Coronary artery (tissue), 2 donors: ENCODE measurements at regions not wholly inside any gene's neighbourhood (a gene's known extent, or its start where the extent isn't known, plus 50 kb on each side); places are given as distances from the start of the nearest gene placed in this dataset.

Experiments
- DNase-seq: peaks from one replicate; pipeline ENCODE4 v3.0.0-alpha.2; 2017; ENCODE audit warnings: low spot score
- H3K27ac ChIP-seq, 2 donors: fragments of 200-600 bp; sonication (generic); one replicate each; pipeline ENCODE4 v1.5.1; 2016 to 2019
- H3K4me3 ChIP-seq: fragments of 200-600 bp; sonication (generic); 2 replicates; pipeline ENCODE4 v1.5.1; 2016; ENCODE audit warnings: mild to moderate bottlenecking, moderate library complexity
- TF ChIP-seq, protein P1 (sequence below): fragments of 200-600 bp; sonication (generic); IDR thresholded peaks from one replicate; pipeline ENCODE4 v1.5.1; 2019; ENCODE audit warnings: antibody characterized with exemption

DNA sequence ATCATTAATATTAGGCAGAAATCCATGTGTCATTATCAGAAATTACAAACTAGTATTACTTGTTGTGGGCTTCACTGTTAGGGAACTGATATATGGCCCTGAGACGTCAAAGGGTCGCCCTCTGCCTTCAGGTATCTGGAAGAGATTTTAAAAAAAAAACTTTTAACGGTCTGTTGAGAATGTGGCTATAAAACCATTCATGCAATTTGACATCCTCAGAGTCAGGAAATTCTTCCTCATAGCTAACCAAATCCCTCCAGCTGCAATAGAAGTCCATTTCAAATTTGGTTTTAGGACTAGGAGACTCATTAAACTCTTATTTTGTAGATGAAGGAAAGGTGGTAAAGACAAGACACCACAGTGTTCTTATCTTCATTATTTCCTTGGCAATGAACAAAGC is 194.2 kb upstream of the NOCT start:
- DNase-seq: no peak
- TF ChIP-seq, protein P1, sequence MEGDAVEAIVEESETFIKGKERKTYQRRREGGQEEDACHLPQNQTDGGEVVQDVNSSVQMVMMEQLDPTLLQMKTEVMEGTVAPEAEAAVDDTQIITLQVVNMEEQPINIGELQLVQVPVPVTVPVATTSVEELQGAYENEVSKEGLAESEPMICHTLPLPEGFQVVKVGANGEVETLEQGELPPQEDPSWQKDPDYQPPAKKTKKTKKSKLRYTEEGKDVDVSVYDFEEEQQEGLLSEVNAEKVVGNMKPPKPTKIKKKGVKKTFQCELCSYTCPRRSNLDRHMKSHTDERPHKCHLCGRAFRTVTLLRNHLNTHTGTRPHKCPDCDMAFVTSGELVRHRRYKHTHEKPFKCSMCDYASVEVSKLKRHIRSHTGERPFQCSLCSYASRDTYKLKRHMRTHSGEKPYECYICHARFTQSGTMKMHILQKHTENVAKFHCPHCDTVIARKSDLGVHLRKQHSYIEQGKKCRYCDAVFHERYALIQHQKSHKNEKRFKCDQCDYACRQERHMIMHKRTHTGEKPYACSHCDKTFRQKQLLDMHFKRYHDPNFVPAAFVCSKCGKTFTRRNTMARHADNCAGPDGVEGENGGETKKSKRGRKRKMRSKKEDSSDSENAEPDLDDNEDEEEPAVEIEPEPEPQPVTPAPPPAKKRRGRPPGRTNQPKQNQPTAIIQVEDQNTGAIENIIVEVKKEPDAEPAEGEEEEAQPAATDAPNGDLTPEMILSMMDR: no peak
- Histone ChIP-seq H3K27ac (no peak overlapping the region), H3K4me3 (no peak overlapping the region)

DNA sequence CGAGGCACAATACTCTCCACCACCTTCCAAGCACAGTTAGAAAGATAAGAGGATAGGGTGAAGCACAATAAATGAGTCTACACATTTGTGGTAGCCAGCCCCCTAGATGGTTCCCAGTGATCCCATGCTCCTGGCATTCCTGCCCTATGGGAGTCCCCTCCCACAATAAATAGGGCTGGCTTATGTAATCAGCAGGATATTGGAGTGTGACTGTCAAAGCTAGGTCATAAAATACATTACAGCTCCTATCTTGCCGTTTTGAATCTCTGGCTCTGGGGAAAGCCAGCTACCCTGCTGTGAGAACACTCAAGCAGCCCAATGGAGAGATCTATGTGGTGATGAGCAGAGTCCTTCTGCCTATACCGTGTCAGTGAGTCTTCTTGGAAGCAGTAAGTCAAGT is 198.7 kb upstream of the NOCT start:
- Histone ChIP-seq H3K4me3 (no peak overlapping the region), H3K27ac (no peak overlapping the region)
- TF ChIP-seq, protein P1: no peak
- DNase-seq: no peak

DNA sequence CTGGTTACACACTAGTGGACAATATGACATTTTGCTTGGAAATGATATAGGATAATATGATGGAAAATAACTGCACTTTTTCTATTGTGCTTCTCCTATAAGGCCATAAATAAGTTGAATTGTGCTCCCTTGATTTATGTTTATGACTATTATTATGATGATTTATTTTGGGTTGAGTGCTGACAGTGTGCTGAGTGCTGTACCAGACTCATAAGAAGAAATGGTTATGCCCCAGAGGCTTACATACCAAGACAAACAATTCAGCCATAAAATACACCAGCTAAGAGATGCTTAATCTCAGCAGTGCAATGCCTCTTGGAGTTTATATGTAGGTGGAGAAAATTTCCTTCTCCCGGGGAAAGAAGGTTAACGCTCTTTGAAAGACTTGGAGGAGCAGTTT is 199.8 kb upstream of the NOCT start:
- TF ChIP-seq, protein P1: no peak
- no peak for DNase-seq
- Histone ChIP-seq H3K4me3 (no peak overlapping the region), H3K27ac (no peak overlapping the region)

DNA sequence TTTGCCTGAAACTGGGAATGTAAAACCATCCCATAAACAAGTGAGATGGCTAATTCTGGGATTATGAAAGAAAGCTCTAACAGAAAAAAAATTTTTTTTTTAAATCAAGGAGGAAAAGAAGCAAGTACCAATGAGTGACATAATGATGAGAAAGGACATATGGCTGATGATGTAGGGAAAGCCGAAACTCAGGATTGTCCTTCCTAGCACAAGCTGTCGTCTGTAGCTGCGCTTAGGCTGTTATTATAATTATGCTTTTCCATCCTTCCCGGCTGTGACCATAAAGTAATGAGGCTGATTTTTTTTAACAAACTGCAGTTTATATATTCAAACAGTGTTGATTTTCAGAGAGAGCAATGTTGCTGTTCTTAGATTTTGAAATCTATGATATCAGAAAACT is 209.8 kb upstream of the NOCT start:
- TF ChIP-seq, protein P1: no peak
- Histone ChIP-seq H3K27ac (no peak overlapping the region), H3K4me3 (no peak overlapping the region)
- DNase-seq: no peak

DNA sequence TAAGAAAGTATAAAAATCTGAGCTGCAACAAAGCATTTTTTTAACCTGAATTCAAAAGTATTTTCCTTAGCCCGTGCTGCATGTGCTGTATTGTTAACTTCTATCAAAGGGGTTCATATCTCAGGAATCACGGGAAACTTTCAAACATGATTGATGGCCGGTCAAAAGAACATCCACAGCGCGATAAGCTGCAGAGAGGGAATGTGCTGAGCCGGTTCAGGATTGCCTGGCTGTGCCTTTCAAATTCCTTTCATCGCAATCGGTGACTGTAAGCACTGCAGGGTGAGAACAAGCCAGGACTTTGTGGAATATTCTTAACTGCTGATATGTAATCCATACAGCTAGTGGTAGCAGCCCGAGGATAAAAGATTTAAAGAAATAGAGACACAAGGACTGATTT is 210.9 kb upstream of the NOCT start:
- no peak for DNase-seq

DNA sequence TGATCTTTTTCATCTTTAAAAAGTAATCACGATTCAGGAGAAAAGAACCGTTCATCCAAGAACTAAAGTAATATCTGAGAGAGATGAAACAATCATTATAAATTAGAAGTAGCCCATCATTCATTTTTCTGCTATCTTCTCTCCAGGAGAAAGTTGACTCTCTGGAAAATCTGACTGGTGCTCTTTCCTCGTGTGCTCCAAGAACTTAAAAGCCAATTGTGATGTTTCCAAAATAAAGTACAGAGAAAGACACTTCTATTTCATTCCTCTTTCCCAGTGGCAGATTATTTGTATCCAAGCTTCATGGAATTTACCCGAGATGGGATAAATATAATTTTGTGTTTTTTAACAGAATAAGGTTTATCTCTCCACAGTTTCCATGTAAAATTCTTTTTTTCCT is 212.5 kb upstream of the NOCT start:
- no peak for DNase-seq
- TF ChIP-seq, protein P1: no peak
- no peak overlapping the region for H3K4me3 ChIP-seq
- no peak overlapping the region for H3K27ac ChIP-seq

More for the DNA sequence above, 210.9 kb upstream of the NOCT start:
- TF ChIP-seq, protein P1: no peak
- Histone ChIP-seq H3K4me3 (no peak overlapping the region), H3K27ac (no peak overlapping the region)

DNA sequence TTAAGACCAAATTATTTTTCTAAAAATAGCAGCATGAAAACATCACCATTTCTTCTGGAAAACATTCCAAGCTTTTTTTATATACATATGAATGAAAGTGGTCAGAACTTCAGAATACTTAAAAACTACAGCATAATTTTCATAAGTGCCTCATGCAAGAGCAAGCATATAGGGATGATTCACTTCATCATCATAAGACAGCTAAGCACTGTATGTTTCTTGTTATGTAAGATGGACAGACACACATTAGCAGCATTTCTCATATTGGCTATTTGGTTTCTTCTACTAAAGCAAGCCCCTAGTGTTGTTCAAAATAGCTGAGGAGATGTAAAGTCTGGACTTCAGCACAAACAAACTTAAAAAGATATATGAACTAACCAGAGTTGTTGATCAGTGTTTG is 213.1 kb upstream of the NOCT start:
- DNase-seq: no peak
- TF ChIP-seq, protein P1: no peak
- Histone ChIP-seq H3K27ac (no peak overlapping the region), H3K4me3 (no peak overlapping the region)
